ENCODE measurements at regions not wholly inside any gene's neighbourhood (a gene's known extent, or its start where the extent isn't known, plus 50 kb on each side); places are given as distances from the start of the nearest gene placed in this dataset.

DNA sequence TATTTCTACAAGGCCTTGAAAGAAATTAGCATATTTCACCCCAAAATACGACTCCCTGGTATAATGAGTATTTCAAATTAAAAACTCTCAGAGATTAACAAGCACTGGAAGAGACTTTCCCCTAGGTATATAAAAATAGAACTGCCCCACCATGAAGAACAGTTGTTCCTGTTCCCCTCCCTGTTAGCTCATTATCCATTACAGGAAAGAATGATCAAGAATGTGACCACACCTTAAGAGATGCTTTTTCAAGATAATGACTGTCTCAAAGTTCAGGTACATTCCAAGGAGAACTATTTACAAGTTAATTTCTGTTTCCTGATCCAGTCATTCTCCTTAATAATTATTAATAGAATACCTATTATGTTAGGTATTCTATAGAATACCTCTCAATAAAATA lies 1220.6 kb upstream of the CDH2 start:
- peaks cover 3% of the 10 kb centered on the region for H3K9me3 Mint-ChIP-seq (ENCODE audit: low read depth)
- no peak for DNase-seq (ENCODE audit: low spot score)

GRCh38 chr18:29383311-29384273 lies 1206.7 kb upstream of the CDH2 start:
- H3K9me3 Mint-ChIP-seq (ENCODE audit: low read depth), result peaks cover 3% of the 10 kb centered on the region
- no peak for DNase-seq (ENCODE audit: low spot score)
- H3K4me1 Mint-ChIP-seq (ENCODE audit: low read depth), result no peaks in the 10 kb centered on the region

More for the DNA sequence above, 1220.6 kb upstream of the CDH2 start:
- peaks cover 6% of the 10 kb centered on the region for H3K27me3 Mint-ChIP-seq (ENCODE audit: low read depth)
- no peak for TF ChIP-seq CTCF (IDR thresholded peaks at IDR 0.05)
- H3K27ac Mint-ChIP-seq (ENCODE audit: unreplicated experiment), result no peak overlapping the region
- no peaks in the 10 kb centered on the region for H3K4me1 Mint-ChIP-seq (ENCODE audit: low read depth)
- H3K4me3 Mint-ChIP-seq (ENCODE audit: unreplicated experiment), result no peak overlapping the region
- no peaks in the 10 kb centered on the region for H3K36me3 Mint-ChIP-seq (ENCODE audit: low read depth)

GRCh38 chr18:29378651-29379136 lies 1201.8 kb upstream of the CDH2 start:
- peaks cover 9% of the 10 kb centered on the region for H3K9me3 Mint-ChIP-seq (ENCODE audit: low read depth)
- H3K27ac Mint-ChIP-seq (ENCODE audit: unreplicated experiment), result no peak overlapping the region
- peaks cover 3% of the 10 kb centered on the region for H3K27me3 Mint-ChIP-seq (ENCODE audit: low read depth)
- DNase-seq (ENCODE audit: low spot score), result no peak
- TF ChIP-seq CTCF (IDR thresholded peaks at IDR 0.05), result no peak
- H3K36me3 Mint-ChIP-seq (ENCODE audit: low read depth), result no peaks in the 10 kb centered on the region
- H3K4me1 Mint-ChIP-seq (ENCODE audit: low read depth), result no peaks in the 10 kb centered on the region
- no peak overlapping the region for H3K4me3 Mint-ChIP-seq (ENCODE audit: unreplicated experiment)

More at GRCh38 chr18:29383311-29384273, 1206.7 kb upstream of the CDH2 start:
- Mint-ChIP-seq H3K27me3 (ENCODE audit: low read depth) (peaks cover 5% of the 10 kb centered on the region), H3K4me3 (ENCODE audit: unreplicated experiment) (no peak overlapping the region), H3K27ac (ENCODE audit: unreplicated experiment) (no peak overlapping the region), H3K36me3 (ENCODE audit: low read depth) (no peaks in the 10 kb centered on the region)
- no peak for TF ChIP-seq CTCF (IDR thresholded peaks at IDR 0.05)

GRCh38 chr18:29377346-29377745 lies 1200.4 kb upstream of the CDH2 start:
- no peaks in the 10 kb centered on the region for H3K36me3 Mint-ChIP-seq (ENCODE audit: low read depth)
- no peaks in the 10 kb centered on the region for H3K4me1 Mint-ChIP-seq (ENCODE audit: low read depth)
- DNase-seq (ENCODE audit: low spot score), result no peak
- H3K27me3 Mint-ChIP-seq (ENCODE audit: low read depth), result peaks cover 3% of the 10 kb centered on the region
- no peak overlapping the region for H3K27ac Mint-ChIP-seq (ENCODE audit: unreplicated experiment)
- no peak overlapping the region for H3K4me3 Mint-ChIP-seq (ENCODE audit: unreplicated experiment)
- TF ChIP-seq CTCF (IDR thresholded peaks at IDR 0.05), result no peak
- peaks cover 15% of the 10 kb centered on the region for H3K9me3 Mint-ChIP-seq (ENCODE audit: low read depth)

DNA sequence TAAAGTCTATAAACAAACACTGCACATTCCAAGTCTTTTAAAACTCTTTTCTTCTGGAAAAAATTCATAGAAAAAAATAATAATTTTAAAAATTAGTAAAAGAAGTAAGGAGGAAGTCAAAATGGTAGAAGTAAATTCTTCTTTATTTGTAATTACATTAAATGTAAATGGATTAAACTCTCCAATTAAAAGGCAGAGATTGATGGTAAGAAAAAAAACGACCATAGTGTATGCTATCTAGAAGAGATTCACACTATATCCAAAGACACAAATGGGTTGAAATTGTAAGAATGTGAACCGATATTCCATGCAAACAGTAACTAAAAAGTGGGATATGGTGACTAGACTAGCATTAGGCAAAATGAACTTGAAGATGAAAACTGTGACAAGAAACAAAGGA lies 1196.1 kb upstream of the CDH2 start:
- Mint-ChIP-seq H3K27me3 (ENCODE audit: low read depth) (no peaks in the 10 kb centered on the region), H3K36me3 (ENCODE audit: low read depth) (no peaks in the 10 kb centered on the region), H3K9me3 (ENCODE audit: low read depth) (peaks cover 12% of the 10 kb centered on the region), H3K27ac (ENCODE audit: unreplicated experiment) (no peak overlapping the region), H3K4me1 (ENCODE audit: low read depth) (no peaks in the 10 kb centered on the region), H3K4me3 (ENCODE audit: unreplicated experiment) (no peak overlapping the region)
- no peak for TF ChIP-seq CTCF (IDR thresholded peaks at IDR 0.05)
- DNase-seq (ENCODE audit: low spot score), result no peak
